Brain microvascular endothelial cell (primary cell): ENCODE measurements at regions not wholly inside any gene's neighbourhood (a gene's known extent, or its start where the extent isn't known, plus 50 kb on each side); places are given as distances from the start of the nearest gene placed in this dataset.

Source experiments
- DNase-seq: peaks from one replicate; pipeline ENCODE4 v3.0.0-alpha.2; 2020
- H3K27ac ChIP-seq: fragments of 250-450 bp; sonication (Bioruptor Pico); 2 replicates; pipeline ENCODE4 v1.5.1; 2020; ENCODE audit warnings: mild to moderate bottlenecking, moderate library complexity
- H3K27me3 ChIP-seq: fragments of 250-450 bp; sonication (Bioruptor Pico); replicated peaks from 2 replicates; pipeline ENCODE4 v1.5.1; 2020; ENCODE audit warnings: mild to moderate bottlenecking
- H3K36me3 ChIP-seq: fragments of 250-450 bp; sonication (Bioruptor Pico); replicated peaks from 2 replicates; pipeline ENCODE4 v1.5.1; 2020; ENCODE audit warnings: mild to moderate bottlenecking
- H3K4me3 ChIP-seq: 2 replicates; pipeline ENCODE4 v1.5.1; 2011; ENCODE audit warnings: low read depth, mild to moderate bottlenecking, control low read depth, low read length, moderate library complexity
- CTCF ChIP-seq: IDR thresholded peaks from 2 replicates; pipeline ENCODE4 v1.5.1; 2011; ENCODE audit warnings: low read depth, mild to moderate bottlenecking, moderate library complexity, low read length, control low read depth, inconsistent platforms; ENCODE audit errors: missing control alignments
- in situ Hi-C: cut with HindIII; loops from 2 replicates; pipeline ENCODE4 v1.10.0; 2017; ENCODE audit warnings: low sequenced_read_pairs, low pct_ligation_motif_present

GRCh38 chr9:23492126-23493002 is 333.7 kb downstream of the ELAVL2 start:
- in situ Hi-C loops: no loop called here
- H3K27me3 ChIP-seq: no peaks in the 10 kb centered on the region
- no peak overlapping the region for H3K27ac ChIP-seq
- DNase-seq: peak; percentile 0
- no peaks in the 10 kb centered on the region for H3K36me3 ChIP-seq
- no peak overlapping the region for H3K4me3 ChIP-seq
- TF ChIP-seq CTCF: peak; percentile 63

- Histone ChIP-seq H3K36me3 (no peaks in the 10 kb centered on the region), H3K27ac (no peak overlapping the region), H3K4me3 (no peak overlapping the region), H3K27me3 (no peaks in the 10 kb centered on the region)
- in situ Hi-C loops: no loop called here
- TF ChIP-seq CTCF: no peak
- DNase-seq: no peak
Observed at GRCh38 chr9:23493219-23493618, 332.8 kb downstream of the ELAVL2 start.

GRCh38 chr9:23496489-23497136 is 329.4 kb downstream of the ELAVL2 start:
- in situ Hi-C loops: no loop called here
- TF ChIP-seq CTCF: no peak
- no peak for DNase-seq
- Histone ChIP-seq H3K36me3 (no peaks in the 10 kb centered on the region), H3K27me3 (no peaks in the 10 kb centered on the region), H3K4me3 (no peak overlapping the region), H3K27ac (no peak overlapping the region)

GRCh38 chr9:23497137-23497504 is 328.9 kb downstream of the ELAVL2 start:
- in situ Hi-C loops: no loop called here
- Histone ChIP-seq H3K36me3 (no peaks in the 10 kb centered on the region), H3K4me3 (no peak overlapping the region), H3K27me3 (no peaks in the 10 kb centered on the region), H3K27ac (no peak overlapping the region)
- no peak for DNase-seq
- TF ChIP-seq CTCF: no peak

- no peak for DNase-seq
- in situ Hi-C loops: no loop called here
- Histone ChIP-seq H3K4me3 (no peak overlapping the region), H3K36me3 (no peaks in the 10 kb centered on the region), H3K27ac (no peak overlapping the region), H3K27me3 (no peaks in the 10 kb centered on the region)
- no peak for TF ChIP-seq CTCF
Observed at GRCh38 chr9:23502004-23502403, 324.0 kb downstream of the ELAVL2 start.
